K562 (cell line): ENCODE measurements at regions not wholly inside any gene's neighbourhood (a gene's known extent, or its start where the extent isn't known, plus 50 kb on each side); places are given as distances from the start of the nearest gene placed in this dataset.

Experiments used
- ATF1 ChIP-seq, 2 experiments: fragments of 450-650 bp in 1 of 2; IDR thresholded peaks; 2 replicates each; pipeline ENCODE4 v1.6.1; 2016; ENCODE audit warnings: missing compliant biosample characterization in 1 of 2, missing genetic modification characterization in 1 of 2
- ATF7 ChIP-seq: fragments of 450-650 bp; IDR thresholded peaks from 2 replicates; pipeline ENCODE4 v1.7.1; 2014; ENCODE audit warnings: mild to moderate bottlenecking, moderate library complexity
- CTBP1 ChIP-seq: fragments of 450-650 bp; IDR thresholded peaks from 2 replicates; pipeline ENCODE4 v1.6.1; 2016; ENCODE audit warnings: borderline replicate concordance
- E2F1 ChIP-seq: sonication (generic); formaldehyde crosslinking; IDR thresholded peaks from 2 replicates; pipeline ENCODE4 v1.8.1; 2023; ENCODE audit warnings: mild to moderate bottlenecking, missing genetic modification reagents, moderate library complexity
- ELF1 ChIP-seq: fragments of 200-800 bp; sonication (Bioruptor generic); IDR thresholded peaks from 2 replicates; pipeline ENCODE4 v1.6.1; 2016; ENCODE audit warnings: missing genetic modification characterization, missing compliant biosample characterization
- ETV1 ChIP-seq: fragments of 450-650 bp; conservative IDR thresholded peaks from 2 replicates; pipeline ENCODE4 v1.6.1; 2016; ENCODE audit warnings: missing genetic modification characterization, control low read depth, low read depth, missing compliant biosample characterization
- FOXA3 ChIP-seq, 2 experiments: fragments of 450-650 bp in 1 of 2; sonication (generic) in 1 of 2; formaldehyde crosslinking; IDR thresholded peaks in 1 of 2; conservative IDR thresholded peaks in 1 of 2; 2 replicates each; pipeline versions ENCODE4 v1.4.0 to v1.8.0; 2020 to 2022; ENCODE audit warnings: mild to moderate bottlenecking in 2 of 2, missing genetic modification reagents in 1 of 2
- GTF2E2 ChIP-seq: fragments of 200-800 bp; sonication (Bioruptor generic); IDR thresholded peaks from 2 replicates; pipeline ENCODE4 v1.6.1; 2016; ENCODE audit warnings: missing genetic modification characterization, missing compliant biosample characterization
- HDAC1 ChIP-seq, 2 experiments: fragments of 450-650 bp; IDR thresholded peaks; 2 replicates each; pipeline ENCODE4 v1.6.1; 2016 to 2017; ENCODE audit warnings: inconsistent platforms in 1 of 2, mild to moderate bottlenecking in 1 of 2, moderate library complexity in 1 of 2
- KDM5B ChIP-seq: fragments of 200-600 bp; sonication (generic); IDR thresholded peaks from 2 replicates; pipeline ENCODE4 v1.6.1; 2012; ENCODE audit warnings: low read depth, mild to moderate bottlenecking, moderate library complexity, low read length, control low read depth, inconsistent platforms; ENCODE audit not compliant: insufficient replicate concordance
- MAZ ChIP-seq, 2 experiments: fragments of 450-650 bp in 1 of 2; sonication (generic) in 1 of 2; formaldehyde crosslinking; IDR thresholded peaks in 1 of 2; conservative IDR thresholded peaks in 1 of 2; 2 replicates each; pipeline versions ENCODE4 v1.4.0 to v1.5.0; 2020; ENCODE audit warnings: mild to moderate bottlenecking in 1 of 2, missing genetic modification reagents in 1 of 2
- NFRKB ChIP-seq: fragments of 450-650 bp; IDR thresholded peaks from 2 replicates; pipeline ENCODE4 v1.6.1; 2016; ENCODE audit warnings: low read depth
- NRF1 ChIP-seq, 2 experiments: fragments of 450-650 bp; IDR thresholded peaks in 1 of 2; conservative IDR thresholded peaks in 1 of 2; 2 replicates each; pipeline ENCODE4 v1.6.1; 2014; ENCODE audit warnings: mild to moderate bottlenecking in 2 of 2
- PHF8 ChIP-seq: fragments of 200-600 bp; sonication (generic); IDR thresholded peaks from 2 replicates; pipeline ENCODE4 v1.6.1; 2012; ENCODE audit warnings: mixed run types, mild to moderate bottlenecking, inconsistent platforms, low read length, moderate library complexity, borderline replicate concordance
- RHOXF2B ChIP-seq: fragments of 250-450 bp; sonication (Bioruptor Pico); conservative IDR thresholded peaks from 2 replicates; pipeline ENCODE4 v1.5.1; 2021
- SIN3A ChIP-seq, 2 experiments: fragments of 150-350 bp in 1 of 2; IDR thresholded peaks; 2 replicates each; pipeline ENCODE4 v1.6.1; 2011 to 2016; ENCODE audit warnings: borderline replicate concordance in 2 of 2, low read depth in 2 of 2, low read length in 2 of 2, mild to moderate bottlenecking in 2 of 2, moderate library complexity in 2 of 2; ENCODE audit not compliant: control insufficient read depth in 1 of 2
- STAT6 ChIP-seq: sonication (generic); formaldehyde crosslinking; IDR thresholded peaks from 2 replicates; pipeline ENCODE4 v1.8.1; 2023; ENCODE audit warnings: mild to moderate bottlenecking, missing genetic modification reagents
- TAF1 ChIP-seq: IDR thresholded peaks from 2 replicates; pipeline ENCODE4 v1.6.1; 2011; ENCODE audit warnings: mild to moderate bottlenecking, low read length, moderate library complexity; ENCODE audit not compliant: insufficient read depth, control insufficient read depth, severe bottlenecking; ENCODE audit errors: extremely low read depth
- TAF7 ChIP-seq: fragments of 450-650 bp; IDR thresholded peaks from 2 replicates; pipeline ENCODE4 v1.6.1; 2016; ENCODE audit warnings: missing genetic modification characterization, missing compliant biosample characterization
- U2AF2 ChIP-seq: fragments of 200-400 bp; formaldehyde crosslinking; optimal IDR thresholded peaks from 2 replicates; pipeline ENCODE3; 2017; ENCODE audit warnings: low read depth, mild to moderate bottlenecking, low read length
- ZFX ChIP-seq: sonication (generic); formaldehyde crosslinking; IDR thresholded peaks from 2 replicates; pipeline ENCODE4 v1.8.0; 2022; ENCODE audit warnings: mild to moderate bottlenecking, missing genetic modification reagents, moderate library complexity
- ZNF3 ChIP-seq: fragments of 250-450 bp; sonication (Bioruptor Pico); IDR thresholded peaks from 2 replicates; pipeline ENCODE4 v1.5.0; 2021; ENCODE audit warnings: mild to moderate bottlenecking, moderate library complexity
- ZNF41 ChIP-seq: fragments of 250-450 bp; sonication (Bioruptor Pico); conservative IDR thresholded peaks from 2 replicates; pipeline ENCODE4 v1.4.0; 2020; ENCODE audit warnings: mild to moderate bottlenecking
- ZNF57 ChIP-seq: fragments of 450-650 bp; formaldehyde crosslinking; IDR thresholded peaks from 2 replicates; pipeline ENCODE4 v1.4.0; 2020; ENCODE audit warnings: mild to moderate bottlenecking, moderate library complexity

GRCh38 chr4:132344924-132345828 is 803.9 kb upstream of the PCDH10 start (continued):
- TF ChIP-seq TAF7 (tag) (peak; percentile 65), E2F1 (no peak), ZNF3 (CRISPR knock-in tag) (no peak), HDAC1 (IDR thresholded peaks at IDR 0.05) (0 out of 4 replicates have a peak, but pooled peaks of 1 of the 2 experiments have one; percentile 51), SIN3A (IDR thresholded peaks at IDR 0.05; ENCODE audit: borderline replicate concordance in 2 of 2, control insufficient read depth in 1 of 2, low read depth in 2 of 2, low read length in 2 of 2) (no peak), ZNF57 (CRISPR knock-in tag) (no peak), ATF1 (CRISPR knock-in tag; IDR thresholded peaks at IDR 0.05) (no peak), ATF1 (tag; IDR thresholded peaks at IDR 0.05) (peak; percentile 19; the same call in 1 of the 2 replicates), U2AF2 (no peak), TAF1 (peak; percentile 85), ELF1 (tag) (peak; percentile 75), GTF2E2 (no peak), ETV1 (tag) (0 out of 2 replicates have a peak, but pooled peaks have one; percentile 17), NFRKB (peak; percentile 71), NRF1 (conservative IDR thresholded peaks at IDR 0.05 in 1 of 2, IDR thresholded peaks at IDR 0.05 in 1 of 2) (0 out of 4 replicates have a peak, but pooled peaks of 1 of the 2 experiments have one; percentile 10), ZNF41 (CRISPR knock-in tag) (no peak), MAZ (CRISPR knock-in tag; conservative IDR thresholded peaks at IDR 0.05 in 1 of 2, IDR thresholded peaks at IDR 0.05 in 1 of 2) (0 out of 4 replicates have a peak, but pooled peaks of 1 of the 2 experiments have one; percentile 43), PHF8 (peak; percentile 80), FOXA3 (CRISPR knock-in tag; conservative IDR thresholded peaks at IDR 0.05 in 1 of 2, IDR thresholded peaks at IDR 0.05 in 1 of 2) (no peak), CTBP1 (0 out of 2 replicates have a peak, but pooled peaks have one; percentile 14), ZFX (CRISPR knock-in tag) (peak; percentile 42; the same call in 1 of the 2 replicates), ATF7 (0 out of 2 replicates have a peak, but pooled peaks have one; percentile 43), RHOXF2B (no peak), STAT6 (CRISPR knock-in tag) (no peak), KDM5B (peak; percentile 78)
